ENCODE measurements at regions not wholly inside any gene's neighbourhood (a gene's known extent, or its start where the extent isn't known, plus 50 kb on each side); places are given as distances from the start of the nearest gene placed in this dataset.

GRCh38 chr6:37104824-37105147, 65.2 kb upstream of the PIM1 start:
- H3K27ac ChIP-seq (ENCODE audit: insufficient read depth, low read length, poor library complexity, severe bottlenecking), result no peak overlapping the region
- no peaks in the 10 kb centered on the region for H3K27me3 ChIP-seq (replicated peaks; ENCODE audit: control insufficient read depth, insufficient read depth, low read length, poor library complexity, severe bottlenecking)

GRCh38 chr6:37105148-37106050, 64.6 kb upstream of the PIM1 start:
- H3K27me3 ChIP-seq (replicated peaks; ENCODE audit: control insufficient read depth, insufficient read depth, low read length, poor library complexity, severe bottlenecking), result no peaks in the 10 kb centered on the region
- no peak for DNase-seq
- H3K36me3 ChIP-seq (ENCODE audit: control insufficient read depth, insufficient read depth, low read length), result no peaks in the 10 kb centered on the region
- no peaks in the 10 kb centered on the region for H3K9me3 ChIP-seq (ENCODE audit: control insufficient read depth, low read length)
- H3K27ac ChIP-seq (ENCODE audit: insufficient read depth, low read length, poor library complexity, severe bottlenecking), result no peak overlapping the region
- no peak overlapping the region for H3K4me3 ChIP-seq (ENCODE audit: insufficient read depth, low read depth, low read length, poor library complexity, severe bottlenecking)
- H3K4me1 ChIP-seq (ENCODE audit: control insufficient read depth, insufficient read depth, low read length, poor library complexity, severe bottlenecking), result peaks cover 15% of the 10 kb centered on the region

More at GRCh38 chr6:37104824-37105147, 65.2 kb upstream of the PIM1 start:
- H3K36me3 ChIP-seq (ENCODE audit: control insufficient read depth, insufficient read depth, low read length), result no peaks in the 10 kb centered on the region
- no peaks in the 10 kb centered on the region for H3K9me3 ChIP-seq (ENCODE audit: control insufficient read depth, low read length)
- no peak for DNase-seq
- no peak overlapping the region for H3K4me3 ChIP-seq (ENCODE audit: insufficient read depth, low read depth, low read length, poor library complexity, severe bottlenecking)
- peaks cover 15% of the 10 kb centered on the region for H3K4me1 ChIP-seq (ENCODE audit: control insufficient read depth, insufficient read depth, low read length, poor library complexity, severe bottlenecking)

- H3K9me3 ChIP-seq (ENCODE audit: control insufficient read depth, low read length), result no peaks in the 10 kb centered on the region
- peaks cover 15% of the 10 kb centered on the region for H3K4me1 ChIP-seq (ENCODE audit: control insufficient read depth, insufficient read depth, low read length, poor library complexity, severe bottlenecking)
- no peak for DNase-seq
- H3K36me3 ChIP-seq (ENCODE audit: control insufficient read depth, insufficient read depth, low read length), result no peaks in the 10 kb centered on the region
- H3K27ac ChIP-seq (ENCODE audit: insufficient read depth, low read length, poor library complexity, severe bottlenecking), result no peak overlapping the region
- H3K4me3 ChIP-seq (ENCODE audit: insufficient read depth, low read depth, low read length, poor library complexity, severe bottlenecking), result no peak overlapping the region
- no peaks in the 10 kb centered on the region for H3K27me3 ChIP-seq (replicated peaks; ENCODE audit: control insufficient read depth, insufficient read depth, low read length, poor library complexity, severe bottlenecking)
Observed at GRCh38 chr6:37106051-37106363, 63.9 kb upstream of the PIM1 start.

GRCh38 chr6:37106554-37106953, 63.4 kb upstream of the PIM1 start:
- DNase-seq, result no peak
- H3K36me3 ChIP-seq (ENCODE audit: control insufficient read depth, insufficient read depth, low read length), result no peaks in the 10 kb centered on the region
- H3K4me1 ChIP-seq (ENCODE audit: control insufficient read depth, insufficient read depth, low read length, poor library complexity, severe bottlenecking), result peaks cover 15% of the 10 kb centered on the region
- no peak overlapping the region for H3K27ac ChIP-seq (ENCODE audit: insufficient read depth, low read length, poor library complexity, severe bottlenecking)
- H3K4me3 ChIP-seq (ENCODE audit: insufficient read depth, low read depth, low read length, poor library complexity, severe bottlenecking), result no peak overlapping the region
- H3K27me3 ChIP-seq (replicated peaks; ENCODE audit: control insufficient read depth, insufficient read depth, low read length, poor library complexity, severe bottlenecking), result no peaks in the 10 kb centered on the region
- no peaks in the 10 kb centered on the region for H3K9me3 ChIP-seq (ENCODE audit: control insufficient read depth, low read length)

DNA sequence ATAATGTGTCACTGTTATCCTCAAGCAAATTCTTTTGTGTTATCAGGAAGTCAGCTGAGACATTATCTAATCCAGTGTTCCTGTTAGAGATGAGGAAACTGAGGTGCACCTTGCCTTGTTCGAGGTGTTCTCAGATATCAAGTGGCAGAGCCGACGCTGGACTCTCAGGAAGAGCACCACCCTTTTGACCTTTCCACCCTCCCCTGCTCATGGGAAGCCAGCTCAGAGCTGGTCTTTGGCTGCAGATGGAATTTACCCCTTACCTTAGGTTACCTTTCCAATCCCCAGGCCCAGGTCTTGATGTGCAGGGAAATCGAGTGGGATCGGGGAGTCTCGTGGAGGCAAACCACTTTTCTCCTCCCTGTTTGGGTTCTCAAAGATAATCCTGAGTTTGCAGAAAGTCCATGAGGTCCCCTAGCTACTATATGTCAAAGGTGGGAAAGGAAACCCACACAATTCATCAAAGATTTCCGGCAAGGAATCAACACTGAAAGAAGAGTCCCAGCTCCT, 62.9 kb upstream of the PIM1 start:
- Histone ChIP-seq H3K4me3 (ENCODE audit: insufficient read depth, low read depth, low read length, poor library complexity, severe bottlenecking) (no peak overlapping the region), H3K9me3 (ENCODE audit: control insufficient read depth, low read length) (no peaks in the 10 kb centered on the region), H3K27ac (ENCODE audit: insufficient read depth, low read length, poor library complexity, severe bottlenecking) (no peak overlapping the region), H3K4me1 (ENCODE audit: control insufficient read depth, insufficient read depth, low read length, poor library complexity, severe bottlenecking) (peaks cover 14% of the 10 kb centered on the region), H3K36me3 (ENCODE audit: control insufficient read depth, insufficient read depth, low read length) (no peaks in the 10 kb centered on the region), H3K27me3 (replicated peaks; ENCODE audit: control insufficient read depth, insufficient read depth, low read length, poor library complexity, severe bottlenecking) (no peaks in the 10 kb centered on the region)
- no peak for DNase-seq

GRCh38 chr6:37109714-37110499, 60.0 kb upstream of the PIM1 start:
- Histone ChIP-seq H3K27ac (ENCODE audit: insufficient read depth, low read length, poor library complexity, severe bottlenecking) (no peak overlapping the region), H3K4me3 (ENCODE audit: insufficient read depth, low read depth, low read length, poor library complexity, severe bottlenecking) (no peak overlapping the region), H3K27me3 (replicated peaks; ENCODE audit: control insufficient read depth, insufficient read depth, low read length, poor library complexity, severe bottlenecking) (no peaks in the 10 kb centered on the region), H3K9me3 (ENCODE audit: control insufficient read depth, low read length) (no peaks in the 10 kb centered on the region), H3K4me1 (ENCODE audit: control insufficient read depth, insufficient read depth, low read length, poor library complexity, severe bottlenecking) (no peaks in the 10 kb centered on the region), H3K36me3 (ENCODE audit: control insufficient read depth, insufficient read depth, low read length) (no peaks in the 10 kb centered on the region)
- DNase-seq, result no peak

- Histone ChIP-seq H3K4me1 (ENCODE audit: control insufficient read depth, insufficient read depth, low read length, poor library complexity, severe bottlenecking) (no peaks in the 10 kb centered on the region), H3K9me3 (ENCODE audit: control insufficient read depth, low read length) (no peaks in the 10 kb centered on the region), H3K36me3 (ENCODE audit: control insufficient read depth, insufficient read depth, low read length) (no peaks in the 10 kb centered on the region), H3K27me3 (replicated peaks; ENCODE audit: control insufficient read depth, insufficient read depth, low read length, poor library complexity, severe bottlenecking) (no peaks in the 10 kb centered on the region), H3K27ac (ENCODE audit: insufficient read depth, low read length, poor library complexity, severe bottlenecking) (no peak overlapping the region), H3K4me3 (ENCODE audit: insufficient read depth, low read depth, low read length, poor library complexity, severe bottlenecking) (no peak overlapping the region)
- DNase-seq, result no peak
Observed at GRCh38 chr6:37110500-37111461, 59.2 kb upstream of the PIM1 start.

DNA sequence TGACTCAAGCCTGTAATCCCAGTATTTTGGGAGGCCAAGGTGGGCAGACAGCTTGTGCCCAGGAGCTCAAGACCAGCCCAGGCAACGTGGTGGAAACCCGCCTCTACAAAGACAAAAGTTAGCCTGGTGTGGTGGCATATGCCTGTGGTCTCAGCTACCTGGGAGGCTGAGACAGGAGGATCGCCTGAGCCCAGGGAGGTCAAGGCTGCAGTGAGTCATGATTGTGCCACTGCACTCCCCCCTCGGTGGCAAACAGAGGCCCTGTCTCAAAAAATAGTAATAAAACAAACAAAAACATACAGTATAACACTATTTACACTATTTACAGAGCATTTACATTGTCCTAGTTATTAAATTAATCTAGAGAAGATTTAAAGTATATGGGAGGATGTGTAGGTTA, 56.0 kb upstream of the PIM1 start:
- DNase-seq, result no peak
- Histone ChIP-seq H3K4me1 (ENCODE audit: control insufficient read depth, insufficient read depth, low read length, poor library complexity, severe bottlenecking) (no peaks in the 10 kb centered on the region), H3K36me3 (ENCODE audit: control insufficient read depth, insufficient read depth, low read length) (no peaks in the 10 kb centered on the region), H3K27me3 (replicated peaks; ENCODE audit: control insufficient read depth, insufficient read depth, low read length, poor library complexity, severe bottlenecking) (no peaks in the 10 kb centered on the region), H3K4me3 (ENCODE audit: insufficient read depth, low read depth, low read length, poor library complexity, severe bottlenecking) (no peak overlapping the region), H3K27ac (ENCODE audit: insufficient read depth, low read length, poor library complexity, severe bottlenecking) (no peak overlapping the region), H3K9me3 (ENCODE audit: control insufficient read depth, low read length) (no peaks in the 10 kb centered on the region)

DNA sequence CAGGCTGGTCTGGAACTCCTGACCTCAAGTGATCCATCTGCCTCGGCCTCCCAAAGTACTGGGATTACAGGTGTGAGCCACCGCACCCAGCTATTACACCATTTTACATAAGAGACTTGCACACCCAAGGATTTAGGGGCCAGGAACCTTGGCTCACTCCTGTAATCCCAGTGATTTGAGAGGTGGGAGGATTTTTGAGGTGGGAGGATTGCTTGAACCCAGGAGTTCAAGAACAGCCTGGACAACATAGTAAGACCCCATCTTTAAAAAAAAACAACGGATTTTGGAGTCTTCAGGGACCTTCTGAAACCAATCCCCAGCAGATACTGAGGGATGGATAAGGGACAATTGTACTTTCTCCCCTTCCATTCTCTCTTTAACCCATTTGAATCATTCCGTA, 55.3 kb upstream of the PIM1 start:
- no peaks in the 10 kb centered on the region for H3K4me1 ChIP-seq (ENCODE audit: control insufficient read depth, insufficient read depth, low read length, poor library complexity, severe bottlenecking)
- H3K4me3 ChIP-seq (ENCODE audit: insufficient read depth, low read depth, low read length, poor library complexity, severe bottlenecking), result no peak overlapping the region
- no peaks in the 10 kb centered on the region for H3K27me3 ChIP-seq (replicated peaks; ENCODE audit: control insufficient read depth, insufficient read depth, low read length, poor library complexity, severe bottlenecking)
- H3K9me3 ChIP-seq (ENCODE audit: control insufficient read depth, low read length), result no peaks in the 10 kb centered on the region
- no peak for DNase-seq
- H3K36me3 ChIP-seq (ENCODE audit: control insufficient read depth, insufficient read depth, low read length), result no peaks in the 10 kb centered on the region
- H3K27ac ChIP-seq (ENCODE audit: insufficient read depth, low read length, poor library complexity, severe bottlenecking), result no peak overlapping the region
